T-helper 2 cell treated with Interferon-gamma antibody and Interleukin-4, amounts not matched to agents 5 μg/mL and 100 μg/mL, for 36 hours (primary cell): ENCODE measurements at regions not wholly inside any gene's neighbourhood (a gene's known extent, or its start where the extent isn't known, plus 50 kb on each side); places are given as distances from the start of the nearest gene placed in this dataset.

ENCODE experiments used
- DNase-seq: peaks from one replicate; pipeline ENCODE4 v3.0.0; 2021; ENCODE audit warnings: low spot score
- H3K27ac Mint-ChIP-seq: one replicate; pipeline ENCODE4 v1.8.0; 2021; ENCODE audit warnings: mild to moderate bottlenecking, mixed read lengths
- H3K27me3 Mint-ChIP-seq: one replicate; pipeline ENCODE4 v1.8.0; 2021; ENCODE audit warnings: low read depth, mixed read lengths
- H3K36me3 Mint-ChIP-seq: one replicate; pipeline ENCODE4 v1.8.0; 2021; ENCODE audit warnings: low read depth, mixed read lengths
- H3K4me1 Mint-ChIP-seq: one replicate; pipeline ENCODE4 v1.8.0; 2021; ENCODE audit warnings: low read depth, mixed read lengths
- H3K4me3 Mint-ChIP-seq: one replicate; pipeline ENCODE4 v1.8.0; 2022; ENCODE audit warnings: mild to moderate bottlenecking, moderate library complexity, mixed read lengths
- H3K9me3 Mint-ChIP-seq: one replicate; pipeline ENCODE4 v1.8.0; 2021; ENCODE audit warnings: mixed read lengths

DNA sequence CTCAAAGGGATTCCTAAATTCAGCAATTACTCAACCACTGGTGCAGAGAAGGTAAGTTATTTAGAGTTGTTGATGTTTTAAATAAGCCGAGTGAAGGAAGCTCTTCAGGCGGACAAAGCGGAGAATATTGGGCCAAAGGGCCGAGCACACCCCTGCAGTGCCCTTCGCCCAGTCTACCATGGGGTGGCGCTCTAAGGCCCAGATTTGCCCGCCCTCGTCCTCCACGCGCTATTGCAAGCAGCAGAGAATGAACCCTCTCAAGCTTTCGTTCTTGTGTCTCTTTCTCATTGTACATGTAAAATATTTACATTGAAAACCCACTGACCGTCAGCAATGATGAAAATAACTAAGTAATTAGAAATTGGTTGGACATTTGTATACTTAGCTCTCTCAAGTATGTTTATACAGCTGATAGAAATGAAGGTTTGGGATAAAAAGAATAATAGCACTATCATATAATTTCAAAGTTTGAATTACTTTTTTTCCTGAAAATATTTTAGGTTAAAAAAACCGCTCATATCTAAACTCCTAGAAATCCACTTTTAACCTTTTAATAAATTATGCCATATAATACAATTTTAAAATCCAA, 195.0 kb upstream of the CEP162 start:
- Mint-ChIP-seq H3K27ac (no peak overlapping the region), H3K36me3 (no peaks in the 10 kb centered on the region), H3K4me1 (no peaks in the 10 kb centered on the region), H3K4me3 (no peak overlapping the region), H3K27me3 (peaks cover 5% of the 10 kb centered on the region), H3K9me3 (no peaks in the 10 kb centered on the region)
- no peak for DNase-seq

DNA sequence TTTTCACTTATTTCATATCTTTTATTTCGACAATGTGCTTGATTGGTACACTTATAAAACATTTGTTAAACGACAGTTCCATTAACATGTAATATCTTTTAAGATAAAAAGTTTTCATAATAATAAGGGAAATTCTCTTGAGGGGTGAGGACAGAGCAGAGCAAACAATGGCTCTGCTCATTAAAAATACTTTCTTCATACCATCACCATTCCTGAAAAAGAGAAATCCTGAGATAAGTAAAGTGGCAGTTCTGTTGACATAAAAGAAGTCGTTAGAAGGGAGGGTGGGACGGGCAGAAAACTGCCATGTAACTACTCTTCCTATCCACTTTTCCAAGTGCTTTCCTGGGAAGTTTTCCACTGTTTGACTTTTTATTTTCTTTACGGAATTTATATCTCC, 193.6 kb upstream of the CEP162 start:
- Mint-ChIP-seq H3K27me3 (peaks cover 2% of the 10 kb centered on the region), H3K4me3 (no peak overlapping the region), H3K36me3 (no peaks in the 10 kb centered on the region), H3K27ac (no peak overlapping the region), H3K4me1 (no peaks in the 10 kb centered on the region), H3K9me3 (no peaks in the 10 kb centered on the region)
- no peak for DNase-seq

DNA sequence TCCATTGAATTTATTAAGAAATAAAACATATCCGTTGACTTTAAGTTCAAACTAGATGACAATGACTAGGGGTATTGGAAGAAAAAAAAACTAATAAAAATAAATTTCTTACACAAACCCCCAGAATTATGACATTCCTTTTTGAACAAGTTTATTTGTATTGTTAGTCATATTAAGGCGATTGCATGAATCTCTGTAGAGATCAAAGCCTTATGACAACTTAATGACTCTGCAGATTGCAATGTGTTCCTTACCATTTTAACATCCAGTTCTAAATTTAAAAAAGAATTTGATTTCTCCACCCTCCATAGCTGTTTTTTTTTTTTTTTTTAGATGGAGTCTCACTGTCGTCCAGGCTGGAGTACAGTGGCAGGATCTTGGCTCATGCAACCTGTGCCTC, 189.8 kb upstream of the CEP162 start:
- Mint-ChIP-seq H3K4me3 (no peak overlapping the region), H3K27ac (no peak overlapping the region), H3K36me3 (no peaks in the 10 kb centered on the region), H3K4me1 (no peaks in the 10 kb centered on the region), H3K9me3 (no peaks in the 10 kb centered on the region), H3K27me3 (no peaks in the 10 kb centered on the region)
- DNase-seq = no peak

DNA sequence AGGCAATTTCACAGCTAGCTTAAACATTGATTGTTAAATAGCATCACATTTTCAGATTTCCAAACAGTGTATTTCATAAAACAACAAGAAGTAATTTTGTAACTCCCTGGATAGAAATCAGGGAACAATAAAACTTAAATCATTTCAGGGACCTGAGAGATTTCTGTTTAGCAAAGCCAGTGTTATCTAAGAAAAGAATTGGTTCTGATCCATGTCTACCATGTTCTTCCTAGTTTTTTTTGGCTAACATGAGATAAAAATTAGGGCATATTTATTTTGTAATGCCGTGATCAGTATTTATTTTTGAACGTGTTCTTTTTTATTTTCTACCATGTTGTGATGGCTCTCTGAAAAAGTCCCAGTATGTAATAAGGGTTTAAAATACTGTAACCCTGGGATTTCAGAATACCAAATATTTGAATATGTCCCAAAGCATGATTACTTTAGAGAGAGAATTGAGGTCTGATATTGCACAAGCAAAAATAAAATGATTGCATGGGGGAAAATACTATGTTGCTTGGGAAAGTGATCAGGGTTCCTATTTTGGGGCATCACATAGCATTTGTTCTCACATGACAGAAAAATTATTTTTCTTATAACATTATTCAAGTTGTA, 188.7 kb upstream of the CEP162 start:
- H3K4me1 Mint-ChIP-seq = no peaks in the 10 kb centered on the region
- H3K36me3 Mint-ChIP-seq = no peaks in the 10 kb centered on the region
- no peaks in the 10 kb centered on the region for H3K27me3 Mint-ChIP-seq
- H3K9me3 Mint-ChIP-seq = no peaks in the 10 kb centered on the region
- H3K27ac Mint-ChIP-seq = no peak overlapping the region
- DNase-seq = no peak
- no peak overlapping the region for H3K4me3 Mint-ChIP-seq

DNA sequence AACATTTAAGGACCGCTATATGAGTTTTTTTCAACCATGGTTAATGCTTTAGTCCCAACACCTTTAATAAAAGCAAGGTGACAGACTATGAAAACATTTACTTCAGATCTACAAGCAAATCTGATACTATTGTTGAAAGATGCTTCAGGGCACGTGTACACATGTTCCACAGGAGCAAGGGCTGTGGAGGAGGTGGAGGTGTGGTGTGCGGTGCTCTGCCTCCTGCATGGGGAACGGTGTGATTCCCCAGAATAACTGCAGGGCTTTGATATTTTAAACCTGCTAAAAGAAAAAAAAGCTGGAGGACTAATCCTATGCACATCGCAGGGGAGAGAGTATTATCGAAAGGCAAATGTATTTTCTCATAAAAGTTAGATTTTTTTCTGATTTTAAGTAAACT, 188.1 kb upstream of the CEP162 start:
- no peaks in the 10 kb centered on the region for H3K36me3 Mint-ChIP-seq
- no peaks in the 10 kb centered on the region for H3K9me3 Mint-ChIP-seq
- no peak overlapping the region for H3K27ac Mint-ChIP-seq
- no peak overlapping the region for H3K4me3 Mint-ChIP-seq
- no peaks in the 10 kb centered on the region for H3K4me1 Mint-ChIP-seq
- DNase-seq = no peak
- no peaks in the 10 kb centered on the region for H3K27me3 Mint-ChIP-seq

DNA sequence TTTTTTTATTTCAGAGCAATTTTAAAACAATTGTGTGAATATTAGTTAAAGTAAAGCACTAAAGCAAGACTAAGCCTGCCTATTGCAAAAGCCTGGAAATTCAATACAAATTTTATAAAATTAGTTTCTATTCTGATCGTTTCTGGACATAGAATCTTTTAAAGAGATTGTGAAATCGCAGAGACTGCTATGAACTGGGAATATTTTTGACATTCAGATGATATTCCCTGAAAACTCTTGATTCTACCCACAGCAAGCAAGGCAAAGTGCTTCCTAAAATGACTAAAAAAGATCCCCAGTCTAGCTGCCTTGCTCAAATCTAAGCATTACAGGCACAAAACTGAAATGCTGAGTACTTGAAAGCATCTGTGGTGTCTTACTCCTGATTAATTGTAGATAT, 187.6 kb upstream of the CEP162 start:
- no peak for DNase-seq
- Mint-ChIP-seq H3K9me3 (no peaks in the 10 kb centered on the region), H3K4me3 (no peak overlapping the region), H3K27ac (no peak overlapping the region), H3K36me3 (no peaks in the 10 kb centered on the region), H3K4me1 (no peaks in the 10 kb centered on the region), H3K27me3 (no peaks in the 10 kb centered on the region)

DNA sequence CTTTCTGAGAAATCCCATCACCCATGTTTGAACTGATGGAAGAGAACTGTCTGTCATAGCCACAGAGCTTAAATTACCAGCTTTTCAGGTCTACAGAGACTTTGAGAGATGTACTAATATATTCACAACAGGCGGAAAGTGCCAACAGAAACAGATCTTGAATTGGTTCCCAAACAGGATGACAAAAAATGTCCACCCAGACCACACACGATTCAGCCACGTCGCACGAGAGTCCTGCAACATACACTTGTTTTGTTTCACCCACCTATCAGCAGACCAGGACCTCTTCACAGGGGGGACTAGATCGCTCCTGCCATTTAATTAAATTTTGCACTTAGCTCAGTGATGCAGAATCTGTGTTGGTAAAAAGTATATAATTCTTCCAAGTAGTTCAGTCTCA, 187.1 kb upstream of the CEP162 start:
- H3K4me1 Mint-ChIP-seq = no peaks in the 10 kb centered on the region
- no peak overlapping the region for H3K27ac Mint-ChIP-seq
- no peak overlapping the region for H3K4me3 Mint-ChIP-seq
- H3K27me3 Mint-ChIP-seq = no peaks in the 10 kb centered on the region
- no peaks in the 10 kb centered on the region for H3K36me3 Mint-ChIP-seq
- no peak for DNase-seq
- H3K9me3 Mint-ChIP-seq = no peaks in the 10 kb centered on the region

DNA sequence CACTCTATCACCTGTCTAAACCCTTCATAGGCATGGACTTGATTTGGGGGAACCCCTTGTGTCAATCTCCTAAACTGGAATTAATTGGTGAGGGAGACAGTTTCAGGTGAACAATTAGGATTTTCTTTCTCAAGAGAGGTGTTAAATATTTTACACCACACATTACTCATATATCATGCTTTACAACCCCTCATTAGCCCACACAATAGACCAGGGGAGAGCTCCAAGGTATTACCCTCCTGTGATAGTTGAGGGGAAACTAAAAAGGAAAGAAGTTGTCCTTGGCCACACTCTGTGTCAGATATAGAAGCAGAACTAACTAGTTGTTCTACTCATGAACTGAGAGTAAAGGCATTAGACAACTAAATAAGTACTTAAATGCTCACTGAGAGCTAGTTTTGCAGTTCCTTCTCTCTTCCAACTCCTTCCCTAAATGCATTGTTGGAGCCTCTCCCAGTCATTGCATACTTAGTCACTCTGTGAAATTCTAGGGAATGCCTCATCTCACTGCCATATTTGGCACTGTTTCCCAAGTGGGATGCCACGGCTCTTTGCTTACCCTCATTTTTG, 183.7 kb upstream of the CEP162 start:
- Mint-ChIP-seq H3K27me3 (no peaks in the 10 kb centered on the region), H3K9me3 (no peaks in the 10 kb centered on the region), H3K4me3 (no peak overlapping the region), H3K4me1 (no peaks in the 10 kb centered on the region), H3K27ac (no peak overlapping the region), H3K36me3 (no peaks in the 10 kb centered on the region)
- DNase-seq = no peak

DNA sequence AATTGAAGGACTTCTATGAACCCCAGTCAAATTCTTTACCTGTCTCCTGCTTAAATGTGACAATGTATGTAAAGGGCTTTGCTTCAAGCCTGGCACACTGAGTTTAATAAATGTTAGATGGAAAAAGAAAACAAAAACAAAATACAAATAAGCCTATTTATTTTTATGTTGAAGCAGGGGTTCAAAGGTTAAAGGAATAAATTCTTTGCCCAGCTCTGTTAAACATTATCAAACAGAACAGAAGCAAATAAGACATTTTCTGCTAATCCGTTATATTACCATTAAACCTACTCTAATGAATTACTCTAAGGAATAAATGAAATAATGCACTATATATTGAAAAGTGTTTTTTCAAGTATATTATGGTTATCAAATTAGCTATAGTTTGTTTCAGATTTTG, 182.5 kb upstream of the CEP162 start:
- no peaks in the 10 kb centered on the region for H3K36me3 Mint-ChIP-seq
- no peaks in the 10 kb centered on the region for H3K4me1 Mint-ChIP-seq
- no peak overlapping the region for H3K27ac Mint-ChIP-seq
- no peaks in the 10 kb centered on the region for H3K9me3 Mint-ChIP-seq
- H3K4me3 Mint-ChIP-seq = no peak overlapping the region
- H3K27me3 Mint-ChIP-seq = no peaks in the 10 kb centered on the region
- DNase-seq = no peak

DNA sequence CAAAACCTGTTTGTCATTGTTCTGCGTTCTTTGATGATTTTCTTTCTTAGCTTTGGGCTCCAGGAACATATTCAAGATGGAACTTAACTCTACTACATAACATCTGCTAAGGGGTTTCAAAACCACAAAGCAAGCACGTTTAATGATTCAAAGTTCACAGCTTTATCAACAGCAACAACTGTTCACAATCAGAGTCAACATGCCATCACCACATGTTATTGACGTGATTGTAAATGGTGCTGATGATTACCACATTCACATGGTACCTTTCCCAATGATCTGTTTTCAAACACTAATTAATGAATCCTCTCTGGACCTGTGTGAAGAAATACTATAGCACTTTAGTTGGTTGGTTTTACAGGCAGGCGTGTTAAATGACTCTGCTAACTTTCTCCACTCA, 180.6 kb upstream of the CEP162 start:
- Mint-ChIP-seq H3K4me1 (no peaks in the 10 kb centered on the region), H3K4me3 (no peak overlapping the region), H3K9me3 (no peaks in the 10 kb centered on the region), H3K36me3 (no peaks in the 10 kb centered on the region), H3K27ac (no peak overlapping the region), H3K27me3 (no peaks in the 10 kb centered on the region)
- no peak for DNase-seq

DNA sequence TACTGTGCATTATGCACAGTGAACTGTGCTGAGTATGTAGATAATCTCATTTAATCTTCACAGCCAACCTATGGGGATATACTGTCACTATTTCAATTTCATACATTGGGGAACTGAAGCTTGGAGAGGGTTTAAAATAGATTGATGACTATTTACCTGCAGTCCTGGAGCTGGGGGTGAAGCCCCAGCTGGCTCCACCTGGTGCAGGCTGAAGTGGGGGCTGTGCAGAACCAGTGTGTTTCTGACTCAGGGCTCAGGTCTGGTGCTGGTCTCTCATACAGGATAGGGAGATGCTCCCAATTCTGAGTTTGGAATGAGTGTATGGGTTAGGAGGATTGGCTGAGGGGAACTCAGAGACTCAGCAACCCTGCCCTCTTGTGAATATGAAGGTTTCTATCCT, 176.1 kb upstream of the CEP162 start:
- no peaks in the 10 kb centered on the region for H3K9me3 Mint-ChIP-seq
- H3K27me3 Mint-ChIP-seq = no peaks in the 10 kb centered on the region
- no peaks in the 10 kb centered on the region for H3K36me3 Mint-ChIP-seq
- no peak for DNase-seq
- no peak overlapping the region for H3K27ac Mint-ChIP-seq
- H3K4me1 Mint-ChIP-seq = no peaks in the 10 kb centered on the region
- no peak overlapping the region for H3K4me3 Mint-ChIP-seq

DNA sequence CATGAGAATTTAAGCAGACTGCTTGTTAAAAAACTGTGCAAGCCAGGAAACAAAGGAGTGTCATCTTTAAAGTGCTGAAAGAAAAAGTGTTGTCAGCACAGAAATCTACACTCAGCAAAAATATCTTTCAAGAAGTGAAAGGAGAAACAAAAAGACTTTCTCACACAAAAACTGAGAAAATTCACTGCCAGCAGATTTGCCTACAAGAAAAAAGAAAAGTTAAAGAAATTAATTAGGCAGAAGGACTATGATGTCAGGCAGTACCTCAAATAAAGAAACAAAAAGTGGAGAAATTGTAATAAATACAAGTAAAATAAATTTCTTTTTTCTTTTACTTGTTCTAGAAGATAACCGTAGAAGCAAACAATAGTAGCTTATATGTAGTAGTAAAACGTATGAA, 171.6 kb upstream of the CEP162 start:
- Mint-ChIP-seq H3K9me3 (no peaks in the 10 kb centered on the region), H3K4me3 (no peak overlapping the region), H3K27me3 (no peaks in the 10 kb centered on the region), H3K36me3 (no peaks in the 10 kb centered on the region), H3K27ac (no peak overlapping the region), H3K4me1 (no peaks in the 10 kb centered on the region)
- no peak for DNase-seq

DNA sequence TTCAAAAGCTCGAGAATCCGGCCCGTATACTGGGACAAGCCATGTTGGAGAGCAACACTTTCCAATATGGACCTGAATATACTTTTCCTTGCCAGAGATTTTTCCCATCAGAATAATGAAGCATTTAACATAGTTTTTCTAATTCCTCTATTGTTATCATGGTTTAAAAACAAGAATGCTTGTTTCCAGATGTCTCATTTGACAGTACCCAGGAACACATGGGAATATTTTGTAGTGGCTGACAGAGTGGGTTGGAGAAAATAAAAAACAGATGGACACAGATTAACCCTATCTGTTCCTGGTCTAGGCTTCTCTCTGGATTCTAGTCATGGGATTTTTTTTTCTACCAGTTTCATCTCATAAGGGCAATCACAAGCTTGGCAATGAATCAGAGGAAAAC, 164.8 kb upstream of the CEP162 start:
- H3K4me3 Mint-ChIP-seq = no peak overlapping the region
- no peaks in the 10 kb centered on the region for H3K36me3 Mint-ChIP-seq
- H3K27ac Mint-ChIP-seq = no peak overlapping the region
- no peaks in the 10 kb centered on the region for H3K27me3 Mint-ChIP-seq
- no peaks in the 10 kb centered on the region for H3K4me1 Mint-ChIP-seq
- H3K9me3 Mint-ChIP-seq = peaks cover 3% of the 10 kb centered on the region
- no peak for DNase-seq

DNA sequence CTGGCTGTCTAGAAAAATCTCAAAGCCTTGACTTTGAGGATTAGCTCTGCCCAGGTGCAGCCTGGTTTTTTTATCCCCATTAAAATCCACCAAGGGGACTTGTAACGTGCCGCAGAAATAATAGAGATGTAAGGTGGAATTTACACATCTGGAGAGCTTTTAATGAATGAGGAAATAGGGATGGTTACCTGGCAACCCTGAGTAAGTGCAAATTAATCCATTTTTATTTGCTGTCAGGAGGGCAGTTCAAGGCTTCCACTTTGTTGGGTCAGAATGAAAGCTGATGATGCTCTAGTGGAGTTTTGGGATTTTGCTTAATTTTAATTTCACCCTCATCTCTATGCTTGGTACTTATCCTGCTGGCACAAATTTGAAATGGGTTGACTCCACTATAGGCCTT, 163.4 kb upstream of the CEP162 start:
- no peak overlapping the region for H3K4me3 Mint-ChIP-seq
- no peaks in the 10 kb centered on the region for H3K27me3 Mint-ChIP-seq
- H3K36me3 Mint-ChIP-seq = no peaks in the 10 kb centered on the region
- H3K4me1 Mint-ChIP-seq = no peaks in the 10 kb centered on the region
- no peak overlapping the region for H3K27ac Mint-ChIP-seq
- peaks cover 6% of the 10 kb centered on the region for H3K9me3 Mint-ChIP-seq
- no peak for DNase-seq

DNA sequence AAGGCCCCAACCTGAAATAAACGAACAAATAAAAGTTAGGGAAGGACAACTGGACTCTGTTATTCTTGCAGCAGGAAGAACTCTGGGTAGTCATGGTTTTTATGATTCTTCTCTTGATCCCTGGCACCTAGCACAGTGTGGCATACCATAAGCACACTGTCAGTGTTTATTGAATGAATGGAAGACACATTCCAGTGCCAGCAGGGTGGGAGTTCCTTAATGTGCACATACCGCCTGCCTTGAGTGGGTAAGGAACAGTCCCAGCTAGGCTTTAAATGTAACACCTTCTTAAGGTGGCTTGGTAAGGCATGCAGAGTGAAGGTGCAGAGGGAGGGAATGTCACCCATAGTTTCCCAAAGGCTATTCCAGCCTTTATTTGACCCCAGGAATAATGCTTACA, 162.9 kb upstream of the CEP162 start:
- no peaks in the 10 kb centered on the region for H3K27me3 Mint-ChIP-seq
- H3K4me3 Mint-ChIP-seq = no peak overlapping the region
- DNase-seq = no peak
- H3K9me3 Mint-ChIP-seq = peaks cover 10% of the 10 kb centered on the region
- no peaks in the 10 kb centered on the region for H3K4me1 Mint-ChIP-seq
- H3K36me3 Mint-ChIP-seq = no peaks in the 10 kb centered on the region
- H3K27ac Mint-ChIP-seq = no peak overlapping the region
